ENCODE measurements at regions not wholly inside any gene's neighbourhood (a gene's known extent, or its start where the extent isn't known, plus 50 kb on each side); places are given as distances from the start of the nearest gene placed in this dataset.

DNA sequence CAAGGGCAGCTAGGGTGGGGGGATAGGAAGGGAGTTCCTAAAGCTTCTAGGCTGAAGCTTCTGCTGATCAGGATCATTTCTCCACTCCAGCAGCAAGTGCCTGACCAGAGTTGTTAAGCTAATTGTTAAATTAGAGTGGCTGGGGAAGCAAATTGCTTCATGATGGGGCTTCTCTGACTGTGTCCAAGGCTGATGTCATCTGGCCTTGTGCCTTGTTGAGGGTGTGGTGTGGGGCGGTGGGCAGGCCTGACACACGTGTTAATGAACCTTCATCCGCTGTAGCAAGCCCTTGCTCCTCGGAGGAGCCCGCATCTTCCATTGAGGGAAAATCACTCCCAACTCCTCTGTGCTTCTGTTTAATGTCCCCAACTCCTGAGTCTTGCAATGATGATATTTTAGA, 84.3 kb upstream of the ROPN1 start:
- TF ChIP-seq, protein P1, sequence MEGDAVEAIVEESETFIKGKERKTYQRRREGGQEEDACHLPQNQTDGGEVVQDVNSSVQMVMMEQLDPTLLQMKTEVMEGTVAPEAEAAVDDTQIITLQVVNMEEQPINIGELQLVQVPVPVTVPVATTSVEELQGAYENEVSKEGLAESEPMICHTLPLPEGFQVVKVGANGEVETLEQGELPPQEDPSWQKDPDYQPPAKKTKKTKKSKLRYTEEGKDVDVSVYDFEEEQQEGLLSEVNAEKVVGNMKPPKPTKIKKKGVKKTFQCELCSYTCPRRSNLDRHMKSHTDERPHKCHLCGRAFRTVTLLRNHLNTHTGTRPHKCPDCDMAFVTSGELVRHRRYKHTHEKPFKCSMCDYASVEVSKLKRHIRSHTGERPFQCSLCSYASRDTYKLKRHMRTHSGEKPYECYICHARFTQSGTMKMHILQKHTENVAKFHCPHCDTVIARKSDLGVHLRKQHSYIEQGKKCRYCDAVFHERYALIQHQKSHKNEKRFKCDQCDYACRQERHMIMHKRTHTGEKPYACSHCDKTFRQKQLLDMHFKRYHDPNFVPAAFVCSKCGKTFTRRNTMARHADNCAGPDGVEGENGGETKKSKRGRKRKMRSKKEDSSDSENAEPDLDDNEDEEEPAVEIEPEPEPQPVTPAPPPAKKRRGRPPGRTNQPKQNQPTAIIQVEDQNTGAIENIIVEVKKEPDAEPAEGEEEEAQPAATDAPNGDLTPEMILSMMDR (IDR thresholded peaks at IDR 0.05), result no peak
- no peak for TF ChIP-seq POLR2A (IDR thresholded peaks at IDR 0.05)

Measured in thyroid gland (tissue), 4 donors.